SK-N-SH treated with all-trans-retinoic acid at 6 μM for 48 hours (cell line): ENCODE measurements at regions not wholly inside any gene's neighbourhood (a gene's known extent, or its start where the extent isn't known, plus 50 kb on each side); places are given as distances from the start of the nearest gene placed in this dataset.

ENCODE experiments used
- ARNTL ChIP-seq: fragments of 450-650 bp; formaldehyde crosslinking; IDR thresholded peaks from 2 replicates; pipeline ENCODE4 v1.5.0; 2020; ENCODE audit warnings: low read depth, mild to moderate bottlenecking, moderate library complexity, borderline replicate concordance
- CSDC2 ChIP-seq: fragments of 250-450 bp; sonication (Bioruptor Pico); IDR thresholded peaks from 2 replicates; pipeline ENCODE4 v1.5.0; 2020; ENCODE audit warnings: mild to moderate bottlenecking, moderate library complexity
- PPARA ChIP-seq: fragments of 250-450 bp; sonication (Bioruptor Pico); IDR thresholded peaks from 2 replicates; pipeline ENCODE4 v1.5.0; 2020; ENCODE audit warnings: mild to moderate bottlenecking, borderline replicate concordance
- SNAI2 ChIP-seq: fragments of 250-450 bp; sonication (Bioruptor Pico); IDR thresholded peaks from 2 replicates; pipeline ENCODE4 v1.5.0; 2020; ENCODE audit warnings: mild to moderate bottlenecking, moderate library complexity
- ZC3H10 ChIP-seq: fragments of 250-450 bp; sonication (Bioruptor Pico); IDR thresholded peaks from 2 replicates; pipeline ENCODE4 v1.5.1; 2021; ENCODE audit warnings: mild to moderate bottlenecking, moderate library complexity
- ZFP30 ChIP-seq: fragments of 450-650 bp; formaldehyde crosslinking; IDR thresholded peaks from 2 replicates; pipeline ENCODE4 v1.5.0; 2022; ENCODE audit warnings: mild to moderate bottlenecking, moderate library complexity
- ZNF70 ChIP-seq: fragments of 450-650 bp; formaldehyde crosslinking; IDR thresholded peaks from 2 replicates; pipeline ENCODE4 v1.5.0; 2020; ENCODE audit warnings: mild to moderate bottlenecking, moderate library complexity
- ZNF8 ChIP-seq: fragments of 450-650 bp; formaldehyde crosslinking; IDR thresholded peaks from 2 replicates; pipeline ENCODE4 v1.5.0; 2020; ENCODE audit warnings: mild to moderate bottlenecking, moderate library complexity
- TF ChIP-seq, protein P1 (sequence below): fragments of 250-450 bp; sonication (Bioruptor Pico); IDR thresholded peaks from 2 replicates; pipeline ENCODE4 v1.8.0; 2020; ENCODE audit warnings: mild to moderate bottlenecking, moderate library complexity, borderline replicate concordance

DNA sequence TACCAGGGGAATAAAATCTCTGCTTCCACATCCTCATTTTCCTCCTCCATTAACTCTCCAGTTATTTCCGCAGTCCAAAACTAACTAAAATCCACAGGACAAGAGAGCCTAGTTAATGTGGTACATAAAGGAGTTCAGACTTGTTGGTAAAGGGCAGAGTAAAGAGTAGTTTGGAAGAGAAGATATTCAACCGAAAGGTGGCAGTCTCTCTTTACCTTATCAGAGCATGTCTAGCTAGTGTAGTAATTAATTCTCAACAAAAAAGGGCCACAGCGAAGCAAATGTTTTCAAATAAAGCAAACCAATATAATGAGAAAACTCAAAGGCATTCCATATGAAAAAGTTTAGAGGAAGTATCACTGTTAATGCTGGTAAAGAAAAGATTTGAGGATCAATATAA lies 286.5 kb downstream of the GLUD2 start:
- no peak for TF ChIP-seq ZFP30 (CRISPR knock-in tag)
- TF ChIP-seq ZNF70: no peak
- no peak for TF ChIP-seq SNAI2 (CRISPR knock-in tag)
- TF ChIP-seq CSDC2: no peak
- no peak for TF ChIP-seq PPARA (CRISPR knock-in tag)
- TF ChIP-seq, protein P1, sequence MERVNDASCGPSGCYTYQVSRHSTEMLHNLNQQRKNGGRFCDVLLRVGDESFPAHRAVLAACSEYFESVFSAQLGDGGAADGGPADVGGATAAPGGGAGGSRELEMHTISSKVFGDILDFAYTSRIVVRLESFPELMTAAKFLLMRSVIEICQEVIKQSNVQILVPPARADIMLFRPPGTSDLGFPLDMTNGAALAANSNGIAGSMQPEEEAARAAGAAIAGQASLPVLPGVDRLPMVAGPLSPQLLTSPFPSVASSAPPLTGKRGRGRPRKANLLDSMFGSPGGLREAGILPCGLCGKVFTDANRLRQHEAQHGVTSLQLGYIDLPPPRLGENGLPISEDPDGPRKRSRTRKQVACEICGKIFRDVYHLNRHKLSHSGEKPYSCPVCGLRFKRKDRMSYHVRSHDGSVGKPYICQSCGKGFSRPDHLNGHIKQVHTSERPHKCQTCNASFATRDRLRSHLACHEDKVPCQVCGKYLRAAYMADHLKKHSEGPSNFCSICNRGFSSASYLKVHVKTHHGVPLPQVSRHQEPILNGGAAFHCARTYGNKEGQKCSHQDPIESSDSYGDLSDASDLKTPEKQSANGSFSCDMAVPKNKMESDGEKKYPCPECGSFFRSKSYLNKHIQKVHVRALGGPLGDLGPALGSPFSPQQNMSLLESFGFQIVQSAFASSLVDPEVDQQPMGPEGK (CRISPR knock-in tag): no peak
- no peak for TF ChIP-seq ZNF8 (CRISPR knock-in tag)
- no peak for TF ChIP-seq ZC3H10
- no peak for TF ChIP-seq ARNTL
